ENCODE measurements at regions not wholly inside any gene's neighbourhood (a gene's known extent, or its start where the extent isn't known, plus 50 kb on each side); places are given as distances from the start of the nearest gene placed in this dataset.

- Mint-ChIP-seq H3K4me1 (peaks cover 23% of the 10 kb centered on the region), H3K27me3 (ENCODE audit: low read depth) (no peaks in the 10 kb centered on the region), H3K4me3 (no peak overlapping the region), H3K36me3 (no peaks in the 10 kb centered on the region), H3K9me3 (peaks cover 3% of the 10 kb centered on the region), H3K27ac (no peak overlapping the region)
- ChIA-PET POLR2A (no interaction called here), CTCF (interaction anchor here (0.7 to 1.6 kb wide), 8 partner anchors 9 to 1179 kb away, joined by 3 to 14 read pairs (median 6); no protein-coding TSS in a partner anchor)
- TF ChIP-seq USF1 (CRISPR knock-in tag; IDR thresholded peaks at IDR 0.05) (no peak), E2F1 (CRISPR knock-in tag; IDR thresholded peaks at IDR 0.05) (no peak), IRF2 (CRISPR knock-in tag; IDR thresholded peaks at IDR 0.05; ENCODE audit: borderline replicate concordance, low read depth) (no peak), CDX4 (CRISPR knock-in tag; IDR thresholded peaks at IDR 0.05; ENCODE audit: borderline replicate concordance) (no peak), TP53 (CRISPR knock-in tag; IDR thresholded peaks at IDR 0.05) (no peak), ATF2 (CRISPR knock-in tag; IDR thresholded peaks at IDR 0.05; ENCODE audit: borderline replicate concordance, low read depth) (no peak), OVOL2 (CRISPR knock-in tag; IDR thresholded peaks at IDR 0.05; ENCODE audit: borderline replicate concordance) (no peak), USF2 (CRISPR knock-in tag; IDR thresholded peaks at IDR 0.05) (no peak), ARID4B (CRISPR knock-in tag; IDR thresholded peaks at IDR 0.05; ENCODE audit: borderline replicate concordance) (no peak), ZNF671 (CRISPR knock-in tag; IDR thresholded peaks at IDR 0.05) (no peak), ZNF317 (CRISPR knock-in tag; IDR thresholded peaks at IDR 0.05; ENCODE audit: borderline replicate concordance, low read depth) (no peak), MXD4 (CRISPR knock-in tag; IDR thresholded peaks at IDR 0.05; ENCODE audit: borderline replicate concordance) (no peak), PREB (CRISPR knock-in tag; IDR thresholded peaks at IDR 0.05; ENCODE audit: borderline replicate concordance) (no peak), E2F5 (CRISPR knock-in tag; IDR thresholded peaks at IDR 0.05) (no peak), ZNF512 (CRISPR knock-in tag; IDR thresholded peaks at IDR 0.05; ENCODE audit: borderline replicate concordance) (no peak), ZNF138 (CRISPR knock-in tag; conservative IDR thresholded peaks at IDR 0.05) (no peak), AR (CRISPR knock-in tag; IDR thresholded peaks at IDR 0.05) (no peak), FOXJ3 (CRISPR knock-in tag; IDR thresholded peaks at IDR 0.05; ENCODE audit: borderline replicate concordance) (no peak), ATF3 (CRISPR knock-in tag; conservative IDR thresholded peaks at IDR 0.05) (no peak)
- ATAC-seq: no peak
- DNase-seq (ENCODE audit: low spot score): no peak
These were observed 504.7 kb downstream of the PLCL1 start for GRCh38 chr2:198309081-198309480.

Measured in WTC11 (cell line).